ENCODE measurements at regions not wholly inside any gene's neighbourhood (a gene's known extent, or its start where the extent isn't known, plus 50 kb on each side); places are given as distances from the start of the nearest gene placed in this dataset.

DNA sequence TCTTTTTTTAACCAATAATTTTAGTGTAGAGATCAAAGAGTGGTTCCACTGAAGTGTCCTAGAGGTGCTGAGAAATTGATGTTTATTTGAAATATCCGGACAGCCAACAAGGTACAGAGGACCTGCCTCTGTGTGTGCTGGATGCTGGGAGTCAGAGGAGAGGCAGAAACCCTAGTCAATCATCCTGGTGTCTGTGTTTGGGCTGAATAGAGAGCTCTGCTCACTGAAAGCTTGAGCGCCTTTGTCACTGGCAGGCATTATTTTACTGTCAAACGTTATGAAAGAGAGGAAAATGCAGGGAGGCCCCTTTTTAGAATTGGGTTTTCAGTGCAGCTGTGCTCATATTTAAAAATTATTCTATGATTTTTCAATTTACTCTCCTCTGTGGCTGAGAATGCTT, 480.3 kb upstream of the TYRP1 start:
- H3K4me3 ChIP-seq: no peak overlapping the region
- no peak for DNase-seq (ENCODE audit: extremely low spot score in 2 of 2)
- no peaks in the 10 kb centered on the region for H3K36me3 ChIP-seq
- intact Hi-C loops (cut with DNase I): no loop called here
- no peak overlapping the region for H3K27ac ChIP-seq
- H3K4me1 ChIP-seq: no peaks in the 10 kb centered on the region
- H3K9me3 ChIP-seq: no peaks in the 10 kb centered on the region
- no peaks in the 10 kb centered on the region for H3K27me3 ChIP-seq
- TF ChIP-seq POLR2AphosphoS5 (IDR thresholded peaks at IDR 0.05; ENCODE audit: insufficient read depth in 1 of 2, low read depth in 1 of 2) (no peak), POLR2A (IDR thresholded peaks at IDR 0.05) (no peak)
- TF ChIP-seq, protein P1, sequence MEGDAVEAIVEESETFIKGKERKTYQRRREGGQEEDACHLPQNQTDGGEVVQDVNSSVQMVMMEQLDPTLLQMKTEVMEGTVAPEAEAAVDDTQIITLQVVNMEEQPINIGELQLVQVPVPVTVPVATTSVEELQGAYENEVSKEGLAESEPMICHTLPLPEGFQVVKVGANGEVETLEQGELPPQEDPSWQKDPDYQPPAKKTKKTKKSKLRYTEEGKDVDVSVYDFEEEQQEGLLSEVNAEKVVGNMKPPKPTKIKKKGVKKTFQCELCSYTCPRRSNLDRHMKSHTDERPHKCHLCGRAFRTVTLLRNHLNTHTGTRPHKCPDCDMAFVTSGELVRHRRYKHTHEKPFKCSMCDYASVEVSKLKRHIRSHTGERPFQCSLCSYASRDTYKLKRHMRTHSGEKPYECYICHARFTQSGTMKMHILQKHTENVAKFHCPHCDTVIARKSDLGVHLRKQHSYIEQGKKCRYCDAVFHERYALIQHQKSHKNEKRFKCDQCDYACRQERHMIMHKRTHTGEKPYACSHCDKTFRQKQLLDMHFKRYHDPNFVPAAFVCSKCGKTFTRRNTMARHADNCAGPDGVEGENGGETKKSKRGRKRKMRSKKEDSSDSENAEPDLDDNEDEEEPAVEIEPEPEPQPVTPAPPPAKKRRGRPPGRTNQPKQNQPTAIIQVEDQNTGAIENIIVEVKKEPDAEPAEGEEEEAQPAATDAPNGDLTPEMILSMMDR (IDR thresholded peaks at IDR 0.05): no peak

DNA sequence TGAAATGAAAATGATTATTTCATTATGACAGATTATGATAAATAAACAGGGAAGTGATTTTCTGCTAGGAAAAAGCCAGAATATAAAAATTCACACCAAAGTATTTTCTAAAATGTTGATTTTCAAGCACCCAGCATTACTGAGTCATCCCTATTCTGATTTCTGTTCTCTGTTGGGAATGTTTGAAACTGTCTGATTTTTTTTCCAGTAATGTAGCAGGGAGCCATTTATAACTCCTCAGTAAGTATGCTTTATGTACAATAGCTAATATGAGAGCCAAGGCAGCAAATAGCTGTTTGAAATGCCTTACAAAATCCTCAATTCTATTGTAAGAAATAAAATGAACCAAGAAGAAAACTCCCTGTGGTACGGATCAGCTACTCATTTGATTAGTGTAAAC, 471.7 kb upstream of the TYRP1 start:
- intact Hi-C loops (cut with DNase I): no loop called here

GRCh38 chr9:12224449-12224848, 468.7 kb upstream of the TYRP1 start:
- no peak for DNase-seq (ENCODE audit: extremely low spot score in 2 of 2)
- Histone ChIP-seq H3K9me3 (no peaks in the 10 kb centered on the region), H3K4me1 (no peaks in the 10 kb centered on the region), H3K36me3 (no peaks in the 10 kb centered on the region), H3K27ac (no peak overlapping the region), H3K4me3 (no peak overlapping the region), H3K27me3 (no peaks in the 10 kb centered on the region)
- intact Hi-C loops (cut with DNase I): no loop called here
- TF ChIP-seq POLR2AphosphoS5 (IDR thresholded peaks at IDR 0.05; ENCODE audit: insufficient read depth in 1 of 2, low read depth in 1 of 2): no peak
- TF ChIP-seq POLR2A (IDR thresholded peaks at IDR 0.05): no peak
- TF ChIP-seq, protein P1 (IDR thresholded peaks at IDR 0.05): no peak

More for the DNA sequence above, 471.7 kb upstream of the TYRP1 start:
- H3K9me3 ChIP-seq: no peaks in the 10 kb centered on the region
- no peaks in the 10 kb centered on the region for H3K4me1 ChIP-seq
- no peak for DNase-seq (ENCODE audit: extremely low spot score in 2 of 2)
- no peaks in the 10 kb centered on the region for H3K27me3 ChIP-seq
- no peak overlapping the region for H3K27ac ChIP-seq
- no peak overlapping the region for H3K4me3 ChIP-seq
- no peak for TF ChIP-seq POLR2A (IDR thresholded peaks at IDR 0.05)
- no peak for TF ChIP-seq POLR2AphosphoS5 (IDR thresholded peaks at IDR 0.05; ENCODE audit: insufficient read depth in 1 of 2, low read depth in 1 of 2)
- TF ChIP-seq, protein P1 (IDR thresholded peaks at IDR 0.05): no peak
- H3K36me3 ChIP-seq: no peaks in the 10 kb centered on the region

GRCh38 chr9:12230708-12231107, 462.5 kb upstream of the TYRP1 start:
- Histone ChIP-seq H3K36me3 (no peaks in the 10 kb centered on the region), H3K4me1 (no peaks in the 10 kb centered on the region), H3K9me3 (no peaks in the 10 kb centered on the region), H3K27ac (no peak overlapping the region), H3K27me3 (no peaks in the 10 kb centered on the region), H3K4me3 (no peak overlapping the region)
- DNase-seq (ENCODE audit: extremely low spot score in 2 of 2): no peak
- TF ChIP-seq, protein P1 (IDR thresholded peaks at IDR 0.05): no peak
- TF ChIP-seq POLR2A (IDR thresholded peaks at IDR 0.05): no peak
- intact Hi-C loops (cut with DNase I): no loop called here

DNA sequence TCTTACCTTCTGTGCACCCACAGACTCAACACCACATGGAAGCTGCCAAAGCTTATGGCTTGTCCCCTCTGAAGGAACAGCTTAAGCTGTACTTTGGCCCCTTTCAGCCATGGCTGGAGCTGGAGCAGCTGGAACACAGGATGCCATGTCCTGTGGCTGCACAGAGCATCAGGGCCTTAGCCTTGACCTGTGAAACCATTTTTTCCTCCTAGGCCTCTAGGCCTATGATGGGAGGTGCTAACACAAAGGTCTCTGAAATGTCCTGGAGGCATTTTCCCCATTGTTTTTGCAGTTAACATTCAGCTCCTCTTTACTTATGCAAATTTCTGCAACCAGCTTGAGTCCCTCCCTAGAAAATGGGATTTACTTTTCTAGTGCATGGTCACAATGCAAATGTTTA, 461.4 kb upstream of the TYRP1 start:
- Histone ChIP-seq H3K27ac (no peak overlapping the region), H3K9me3 (no peaks in the 10 kb centered on the region), H3K36me3 (no peaks in the 10 kb centered on the region), H3K4me1 (no peaks in the 10 kb centered on the region), H3K4me3 (no peak overlapping the region), H3K27me3 (no peaks in the 10 kb centered on the region)
- TF ChIP-seq POLR2AphosphoS5 (IDR thresholded peaks at IDR 0.05; ENCODE audit: insufficient read depth in 1 of 2, low read depth in 1 of 2) (no peak), POLR2A (IDR thresholded peaks at IDR 0.05) (no peak)
- TF ChIP-seq, protein P1 (IDR thresholded peaks at IDR 0.05): no peak
- intact Hi-C loops (cut with DNase I): no loop called here
- no peak for DNase-seq (ENCODE audit: extremely low spot score in 2 of 2)

All from vagina (tissue), 2 donors.